H1 (cell line): ENCODE measurements at regions not wholly inside any gene's neighbourhood (a gene's known extent, or its start where the extent isn't known, plus 50 kb on each side); places are given as distances from the start of the nearest gene placed in this dataset.

Experiments
- CTCF ChIA-PET: fragments of 300-600 bp; sonication (Branson Sonifier 250); formaldehyde crosslinking; loops from one replicate; lab custom pipeline; 2021; ENCODE audit not compliant: partially characterized antibody; lab: Charles Lee
- POLR2A ChIA-PET: fragments of 300-600 bp; sonication (Branson Sonifier 250); formaldehyde crosslinking; loops from one replicate; lab custom pipeline; 2021; ENCODE audit warnings: inconsistent platforms; ENCODE audit not compliant: partially characterized antibody; lab: Charles Lee
- DNase-seq, 2 experiments: peaks; one replicate each; pipeline versions ENCODE4 v3.0.0 to v3.0.0-alpha.2; 2010 to 2022; ENCODE audit warnings: low spot score in 2 of 2, low read depth in 1 of 2, mixed read lengths in 1 of 2
- FAIRE-seq: peaks from 2 replicates; lab custom pipeline; 2011; peaks lifted over from hg19 to GRCh38; lab: Jason Lieb, UNC
- H2AFZ ChIP-seq: 2 replicates; pipeline ENCODE4 v1.8.1; 2012; ENCODE audit warnings: low read length, inconsistent platforms
- H2AK5ac ChIP-seq: 2 replicates; pipeline ENCODE4 v1.6.1; 2013; ENCODE audit warnings: low read depth, low read length
- H2BK120ac ChIP-seq: replicated peaks from 2 replicates; pipeline ENCODE3; 2013; ENCODE audit warnings: low read depth, low read length, inconsistent platforms
- H2BK12ac ChIP-seq: 2 replicates; pipeline ENCODE4 v1.6.1; 2013; ENCODE audit warnings: low read depth, low read length
- H2BK15ac ChIP-seq: 2 replicates; pipeline ENCODE4 v1.6.1; 2013; ENCODE audit warnings: low read length
- H2BK20ac ChIP-seq: 2 replicates; pipeline ENCODE4 v1.6.1; 2013; ENCODE audit warnings: low read length
- H2BK5ac ChIP-seq: 2 replicates; pipeline ENCODE4 v1.6.1; 2013; ENCODE audit warnings: low read depth, low read length
- H3K14ac ChIP-seq: 2 replicates; pipeline ENCODE4 v1.6.1; 2013; ENCODE audit warnings: inconsistent platforms; ENCODE audit not compliant: insufficient read length
- H3K18ac ChIP-seq: 2 replicates; pipeline ENCODE4 v1.6.1; 2013; ENCODE audit warnings: low read length; ENCODE audit errors: extremely low read depth
- H3K23ac ChIP-seq: 2 replicates; pipeline ENCODE4 v1.6.1; 2013; ENCODE audit warnings: inconsistent platforms; ENCODE audit not compliant: insufficient read length
- H3K23me2 ChIP-seq: 2 replicates; pipeline ENCODE4 v1.6.1; 2013; ENCODE audit warnings: low read depth, low read length
- H3K27ac ChIP-seq: 2 replicates; pipeline ENCODE4 v1.6.1; 2011; ENCODE audit warnings: low read depth, low read length, inconsistent platforms
- H3K27me3 ChIP-seq, 4 experiments: replicated peaks in 1 of 4; 1 replicate in 1 of 4; 2 replicates in 3 of 4; pipeline versions ENCODE4 v1.6.1 to v1.8.1; 2011 to 2013; ENCODE audit warnings: low read length in 3 of 4, mild to moderate bottlenecking in 3 of 4, inconsistent platforms in 2 of 4, mixed read lengths in 2 of 4, moderate library complexity in 1 of 4; ENCODE audit not compliant: control insufficient read depth in 3 of 4, insufficient read depth in 3 of 4; ENCODE audit errors: extremely low read depth in 1 of 4
- H3K36me3 ChIP-seq, 4 experiments: 2 replicates each; pipeline versions ENCODE4 v1.6.1 to v1.8.1; 2011 to 2013; ENCODE audit warnings: mild to moderate bottlenecking in 4 of 4, low read length in 3 of 4, moderate library complexity in 2 of 4, control low read depth in 1 of 4, inconsistent platforms in 1 of 4; ENCODE audit not compliant: insufficient read depth in 4 of 4, control insufficient read depth in 2 of 4
- H3K4ac ChIP-seq: replicated peaks from 2 replicates; pipeline ENCODE3; 2013; ENCODE audit warnings: low read length, low read depth, mixed read lengths, inconsistent platforms; ENCODE audit not compliant: insufficient read length
- H3K4me1 ChIP-seq, 4 experiments: replicated peaks in 1 of 4; 1 replicate in 1 of 4; 2 replicates in 3 of 4; pipeline versions ENCODE4 v1.6.1 to v1.8.1; 2011 to 2013; ENCODE audit warnings: low read length in 3 of 4, inconsistent platforms in 2 of 4, mixed read lengths in 1 of 4; ENCODE audit not compliant: insufficient read depth in 4 of 4, control insufficient read depth in 3 of 4
- H3K4me2 ChIP-seq, 2 experiments: 2 replicates each; pipeline versions ENCODE4 v1.6.1 to v1.8.1; 2011 to 2013; ENCODE audit warnings: low read depth in 2 of 2, low read length in 2 of 2, control low read depth in 1 of 2, inconsistent platforms in 1 of 2, mild to moderate bottlenecking in 1 of 2; ENCODE audit not compliant: insufficient read depth in 1 of 2
- H3K4me3 ChIP-seq, 4 experiments: fragments of 200-600, 300-600 bp in 1 of 4; sonication (generic), shearing (Covaris generic), sonication (Bioruptor Twin) in 1 of 4; 2 replicates each; pipeline versions ENCODE4 v1.5.1 to v1.8.1; 2011 to 2016; ENCODE audit warnings: low read length in 4 of 4, low read depth in 3 of 4, control low read depth in 2 of 4, inconsistent platforms in 2 of 4, mild to moderate bottlenecking in 2 of 4, mixed read lengths in 1 of 4, moderate library complexity in 1 of 4; ENCODE audit not compliant: insufficient read depth in 2 of 4; ENCODE audit errors: extremely low read depth in 1 of 4
- H3K56ac ChIP-seq: replicated peaks from 2 replicates; pipeline ENCODE3; 2013; ENCODE audit warnings: low read depth, mild to moderate bottlenecking, mixed read lengths, low read length, inconsistent platforms; ENCODE audit not compliant: insufficient read length
- H3K79me1 ChIP-seq: 2 replicates; pipeline ENCODE4 v1.6.1; 2013; ENCODE audit warnings: low read depth, low read length, control low read depth
- H3K79me2 ChIP-seq, 2 experiments: 2 replicates each; pipeline versions ENCODE4 v1.6.1 to v1.8.1; 2012 to 2013; ENCODE audit warnings: low read length in 2 of 2, mild to moderate bottlenecking in 2 of 2, inconsistent platforms in 1 of 2; ENCODE audit not compliant: insufficient read depth in 2 of 2, control insufficient read depth in 1 of 2
- H3K9ac ChIP-seq, 4 experiments: replicated peaks in 1 of 4; 1 replicate in 1 of 4; 2 replicates in 3 of 4; pipeline versions ENCODE4 v1.6.1 to v1.8.1; 2011 to 2013; ENCODE audit warnings: low read depth in 3 of 4, low read length in 3 of 4, control low read depth in 2 of 4, mild to moderate bottlenecking in 2 of 4, moderate library complexity in 2 of 4, inconsistent platforms in 1 of 4; ENCODE audit errors: extremely low read depth in 1 of 4
- H3K9me3 ChIP-seq, 2 experiments: 2 replicates each; pipeline versions ENCODE4 v1.6.1 to v1.8.1; 2012 to 2013; ENCODE audit warnings: mild to moderate bottlenecking in 2 of 2, moderate library complexity in 2 of 2, control low read depth in 1 of 2, inconsistent platforms in 1 of 2, low read depth in 1 of 2, low read length in 1 of 2, mixed read lengths in 1 of 2; ENCODE audit not compliant: insufficient read depth in 2 of 2
- H4K20me1 ChIP-seq, 2 experiments: replicated peaks in 1 of 2; 2 replicates each; pipeline versions ENCODE3 to v1.8.1; 2011 to 2013; ENCODE audit warnings: inconsistent platforms in 2 of 2, low read length in 2 of 2, mild to moderate bottlenecking in 1 of 2; ENCODE audit not compliant: insufficient read depth in 2 of 2, control insufficient read depth in 1 of 2
- H4K5ac ChIP-seq: 2 replicates; pipeline ENCODE4 v1.6.1; 2013; ENCODE audit warnings: low read length, low read depth, mixed read lengths, inconsistent platforms; ENCODE audit not compliant: insufficient read length
- H4K8ac ChIP-seq: 2 replicates; pipeline ENCODE4 v1.8.0; 2013; ENCODE audit warnings: mild to moderate bottlenecking, moderate library complexity, low read length, inconsistent platforms; ENCODE audit not compliant: insufficient read depth; ENCODE audit errors: extremely low read depth
- H4K91ac ChIP-seq: replicated peaks from 2 replicates; pipeline ENCODE3; 2013; ENCODE audit warnings: low read length, mixed read lengths, inconsistent platforms; ENCODE audit not compliant: insufficient read length
- BACH1 ChIP-seq: IDR thresholded peaks from 2 replicates; pipeline ENCODE4 v1.6.1; 2012; ENCODE audit warnings: low read length, improper control_type of control experiment
- CEBPB ChIP-seq: IDR thresholded peaks from 2 replicates; pipeline ENCODE4 v1.6.1; 2012; ENCODE audit warnings: low read depth, low read length
- CREB1 ChIP-seq: IDR thresholded peaks from 2 replicates; pipeline ENCODE4 v1.6.1; 2012; ENCODE audit warnings: inconsistent platforms
- FOSL1 ChIP-seq: IDR thresholded peaks from 2 replicates; pipeline ENCODE4 v1.6.1; 2011; ENCODE audit warnings: mild to moderate bottlenecking, low read depth, low read length, moderate library complexity; ENCODE audit not compliant: insufficient read depth
- GTF2F1 ChIP-seq: IDR thresholded peaks from 2 replicates; pipeline ENCODE4 v1.6.1; 2012; ENCODE audit warnings: low read depth, low read length, improper control_type of control experiment, borderline replicate concordance
- JUND ChIP-seq: IDR thresholded peaks from 2 replicates; pipeline ENCODE4 v1.6.1; 2011; ENCODE audit warnings: mild to moderate bottlenecking, improper control_type of control experiment, low read length
- KDM4A ChIP-seq: IDR thresholded peaks from one replicate; pipeline ENCODE4 v1.7.1; 2012; ENCODE audit warnings: low read depth, mild to moderate bottlenecking, moderate library complexity, low read length, inconsistent platforms; ENCODE audit not compliant: severe bottlenecking
- NANOG ChIP-seq: IDR thresholded peaks from 2 replicates; pipeline ENCODE4 v1.6.1; 2011; ENCODE audit warnings: low read length, low read depth, mild to moderate bottlenecking, inconsistent platforms; ENCODE audit not compliant: insufficient read depth, poor library complexity, severe bottlenecking
- PHF8 ChIP-seq: fragments of 200-600 bp; sonication (generic); conservative IDR thresholded peaks from 2 replicates; pipeline ENCODE4 v1.7.1; 2012; ENCODE audit warnings: low read depth, mild to moderate bottlenecking, inconsistent platforms, low read length, moderate library complexity
- RBBP5 ChIP-seq: IDR thresholded peaks from 2 replicates; pipeline ENCODE4 v1.7.1; 2012; ENCODE audit warnings: low read depth, mild to moderate bottlenecking, inconsistent platforms, low read length, moderate library complexity, borderline replicate concordance
- RFX5 ChIP-seq: IDR thresholded peaks from 2 replicates; pipeline ENCODE4 v1.6.1; 2011; ENCODE audit warnings: low read depth, low read length, improper control_type of control experiment, borderline replicate concordance
- RNF2 ChIP-seq: fragments of 200-900, 300-1000 bp; sonication (generic); IDR thresholded peaks from 2 replicates; pipeline ENCODE4 v1.7.1; 2016; ENCODE audit warnings: borderline replicate concordance, low read depth, mild to moderate bottlenecking, antibody characterized with exemption, low read length; ENCODE audit not compliant: poor library complexity, severe bottlenecking; ENCODE audit errors: missing control alignments
- SAP30 ChIP-seq: fragments of 300-600 bp; sonication (generic); IDR thresholded peaks from 2 replicates; pipeline ENCODE4 v1.7.1; 2012; ENCODE audit warnings: low read length, moderate library complexity, mild to moderate bottlenecking, inconsistent platforms; ENCODE audit not compliant: insufficient read depth, insufficient replicate concordance
- SP2 ChIP-seq: IDR thresholded peaks from 2 replicates; pipeline ENCODE4 v1.6.1; 2012; ENCODE audit warnings: mild to moderate bottlenecking, low read length, inconsistent platforms
- YY1 ChIP-seq: IDR thresholded peaks from 2 replicates; pipeline ENCODE4 v1.6.1; 2011; ENCODE audit warnings: low read depth, mild to moderate bottlenecking, low read length
- WGBS, 2 experiments: shearing (Covaris generic) in 1 of 2; methylation state at CpG; one replicate each; pipeline versions ENCODE4 v1.1.6 to v1.1.7; 2013 to 2015; ENCODE audit warnings: low lambda C conversion rate in 2 of 2, mixed read lengths in 2 of 2, inconsistent platforms in 1 of 2, low coverage in 1 of 2, missing lambda C conversion rate in 1 of 2; ENCODE audit not compliant: insufficient replicate concordance in 2 of 2, insufficient coverage in 1 of 2, insufficient read length in 1 of 2; ENCODE audit errors: extremely low coverage in 1 of 2, missing lambda C conversion rate in 1 of 2; 5-methylcytosine and 5-hydroxymethylcytosine counted together

GRCh38 chr4:131304686-131305085, 1844.4 kb upstream of the PCDH10 start:
- Histone ChIP-seq H2BK12ac (no peak overlapping the region), H3K4me3 (no peak overlapping the region), H2BK15ac (no peak overlapping the region), H3K18ac (no peak overlapping the region), H3K9me3 (no peaks in the 10 kb centered on the region), H3K27ac (no peak overlapping the region), H3K56ac (no peak overlapping the region), H3K9ac (no peak overlapping the region), H4K91ac (no peak overlapping the region), H2AFZ (no peak overlapping the region), H4K8ac (no peak overlapping the region), H3K79me1 (no peaks in the 10 kb centered on the region), H3K36me3 (no peaks in the 10 kb centered on the region; a peak in 1 of 8 replicates), H3K4me2 (no peak overlapping the region), H3K23me2 (no peaks in the 10 kb centered on the region), H3K4ac (no peak overlapping the region), H4K5ac (no peak overlapping the region), H2BK20ac (no peak overlapping the region), H3K14ac (no peak overlapping the region), H3K4me1 (peaks cover 0 to 3% (median 0%) of the 10 kb centered on the region in 4 experiments; a peak in 1 of 7 replicates), H2AK5ac (no peak overlapping the region), H2BK120ac (no peak overlapping the region), H3K27me3 (no peaks in the 10 kb centered on the region), H2BK5ac (no peak overlapping the region), H4K20me1 (no peaks in the 10 kb centered on the region), H3K23ac (no peak overlapping the region), H3K79me2 (no peaks in the 10 kb centered on the region)
- POLR2A ChIA-PET, result no interaction called here
- DNase-seq (no peak), FAIRE-seq (no peak)
- WGBS, 2 experiments, result 94% methylated on average over 2 of the region's 2 CpGs; no CpG with 5 or more reads in 1 of the 2 experiments
- CTCF ChIA-PET, result no interaction called here
- TF ChIP-seq CEBPB, result no peak
- TF ChIP-seq RBBP5, result no peak
- no peak for TF ChIP-seq PHF8
- no peak for TF ChIP-seq BACH1
- no peak for TF ChIP-seq SAP30
- TF ChIP-seq RNF2, result no peak
- TF ChIP-seq KDM4A, result no peak
- no peak for TF ChIP-seq YY1
- no peak for TF ChIP-seq CREB1
- no peak for TF ChIP-seq JUND
- no peak for TF ChIP-seq SP2
- no peak for TF ChIP-seq NANOG
- no peak for TF ChIP-seq RFX5
- no peak for TF ChIP-seq FOSL1
- TF ChIP-seq GTF2F1, result no peak
